ENCODE measurements at regions not wholly inside any gene's neighbourhood (a gene's known extent, or its start where the extent isn't known, plus 50 kb on each side); places are given as distances from the start of the nearest gene placed in this dataset.

DNA sequence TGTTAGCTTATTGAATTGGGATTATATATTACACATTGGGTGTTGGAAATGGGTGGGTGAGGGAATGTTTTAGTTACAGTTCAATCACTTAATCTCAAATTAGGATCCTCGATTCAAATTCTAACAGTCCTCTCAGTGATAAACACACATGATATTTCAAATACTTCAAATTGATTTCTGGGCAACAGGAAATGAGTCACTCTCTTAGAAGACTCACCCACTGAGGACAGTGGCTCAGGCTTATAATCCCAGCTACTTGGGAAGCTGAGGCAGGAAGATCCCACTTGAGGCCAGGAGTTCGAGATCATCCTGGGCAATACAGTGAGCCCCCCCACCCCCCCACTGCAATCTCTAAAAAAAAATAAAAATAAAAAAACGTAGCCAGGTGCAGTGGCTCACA, 435.3 kb downstream of the KLF12 start:
- intact Hi-C loops (cut with DNase I), result no loop called here
- no peaks in the 10 kb centered on the region for H3K4me1 ChIP-seq (replicated peaks in 1 of 2)
- TF ChIP-seq, protein P1, sequence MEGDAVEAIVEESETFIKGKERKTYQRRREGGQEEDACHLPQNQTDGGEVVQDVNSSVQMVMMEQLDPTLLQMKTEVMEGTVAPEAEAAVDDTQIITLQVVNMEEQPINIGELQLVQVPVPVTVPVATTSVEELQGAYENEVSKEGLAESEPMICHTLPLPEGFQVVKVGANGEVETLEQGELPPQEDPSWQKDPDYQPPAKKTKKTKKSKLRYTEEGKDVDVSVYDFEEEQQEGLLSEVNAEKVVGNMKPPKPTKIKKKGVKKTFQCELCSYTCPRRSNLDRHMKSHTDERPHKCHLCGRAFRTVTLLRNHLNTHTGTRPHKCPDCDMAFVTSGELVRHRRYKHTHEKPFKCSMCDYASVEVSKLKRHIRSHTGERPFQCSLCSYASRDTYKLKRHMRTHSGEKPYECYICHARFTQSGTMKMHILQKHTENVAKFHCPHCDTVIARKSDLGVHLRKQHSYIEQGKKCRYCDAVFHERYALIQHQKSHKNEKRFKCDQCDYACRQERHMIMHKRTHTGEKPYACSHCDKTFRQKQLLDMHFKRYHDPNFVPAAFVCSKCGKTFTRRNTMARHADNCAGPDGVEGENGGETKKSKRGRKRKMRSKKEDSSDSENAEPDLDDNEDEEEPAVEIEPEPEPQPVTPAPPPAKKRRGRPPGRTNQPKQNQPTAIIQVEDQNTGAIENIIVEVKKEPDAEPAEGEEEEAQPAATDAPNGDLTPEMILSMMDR (IDR thresholded peaks at IDR 0.05), result no peak
- no peak for TF ChIP-seq POLR2A (IDR thresholded peaks at IDR 0.05)
- DNase-seq, result no peak
- no peak overlapping the region for H3K27ac ChIP-seq
- H3K4me3 ChIP-seq, result no peak overlapping the region
- WGBS, 4 donors, result 79 to 95% (median 88%) methylated on average over 3 of the region's 3 CpGs
- H3K36me3 ChIP-seq (replicated peaks in 1 of 2), result no peaks in the 10 kb centered on the region
- H3K9me3 ChIP-seq (replicated peaks in 1 of 3), result no peaks in the 10 kb centered on the region
- H3K27me3 ChIP-seq, result no peaks in the 10 kb centered on the region

- Histone ChIP-seq H3K27ac (no peak overlapping the region), H3K36me3 (replicated peaks in 1 of 2) (no peaks in the 10 kb centered on the region), H3K4me3 (no peak overlapping the region), H3K27me3 (no peaks in the 10 kb centered on the region), H3K9me3 (replicated peaks in 1 of 3) (no peaks in the 10 kb centered on the region), H3K4me1 (replicated peaks in 1 of 2) (no peaks in the 10 kb centered on the region)
- DNase-seq, result no peak
- TF ChIP-seq POLR2A (IDR thresholded peaks at IDR 0.05), result no peak
- TF ChIP-seq, protein P1 (IDR thresholded peaks at IDR 0.05), result no peak
- intact Hi-C loops (cut with DNase I), result no loop called here
Observed at GRCh38 chr13:73697166-73697565, 437.0 kb downstream of the KLF12 start.

DNA sequence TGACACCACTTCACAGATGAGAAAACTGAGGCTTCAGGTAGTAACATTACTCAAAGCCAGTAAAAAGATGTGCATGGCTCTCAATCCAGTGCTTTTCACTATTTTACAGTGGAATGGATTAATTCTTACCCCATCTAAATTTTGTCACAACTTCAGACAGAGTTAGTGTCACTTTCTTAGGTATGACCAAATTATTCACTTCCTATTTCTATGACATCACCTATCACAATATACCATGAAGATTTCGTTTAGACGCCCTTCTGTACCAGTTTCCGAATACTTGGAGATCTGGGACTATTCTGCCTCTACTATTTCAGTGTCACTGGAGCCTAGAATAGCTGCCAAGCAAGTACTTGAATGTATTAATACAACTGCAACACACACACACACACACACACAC, 437.5 kb downstream of the KLF12 start:
- TF ChIP-seq, protein P1 (IDR thresholded peaks at IDR 0.05), result no peak
- no peak for TF ChIP-seq POLR2A (IDR thresholded peaks at IDR 0.05)
- H3K27ac ChIP-seq, result no peak overlapping the region
- H3K4me3 ChIP-seq, result no peak overlapping the region
- no peaks in the 10 kb centered on the region for H3K36me3 ChIP-seq (replicated peaks in 1 of 2)
- no peaks in the 10 kb centered on the region for H3K27me3 ChIP-seq
- DNase-seq, result no peak
- H3K4me1 ChIP-seq (replicated peaks in 1 of 2), result no peaks in the 10 kb centered on the region
- H3K9me3 ChIP-seq (replicated peaks in 1 of 3), result no peaks in the 10 kb centered on the region
- 96 to 99% (median 97%) methylated on average over 3 of the region's 3 CpGs for WGBS, 4 donors
- intact Hi-C loops (cut with DNase I), result no loop called here

GRCh38 chr13:73696271-73696670, 437.9 kb downstream of the KLF12 start:
- WGBS, 4 donors, result 86 to 93% (median 90%) methylated on average over 2 of the region's 2 CpGs

More at GRCh38 chr13:73696271-73696670, 437.9 kb downstream of the KLF12 start:
- no peak overlapping the region for H3K27ac ChIP-seq
- DNase-seq, result no peak
- no peaks in the 10 kb centered on the region for H3K36me3 ChIP-seq (replicated peaks in 1 of 2)
- H3K4me1 ChIP-seq (replicated peaks in 1 of 2), result no peaks in the 10 kb centered on the region
- TF ChIP-seq, protein P1 (IDR thresholded peaks at IDR 0.05), result no peak
- TF ChIP-seq POLR2A (IDR thresholded peaks at IDR 0.05), result no peak
- no peak overlapping the region for H3K4me3 ChIP-seq
- intact Hi-C loops (cut with DNase I), result no loop called here
- no peaks in the 10 kb centered on the region for H3K27me3 ChIP-seq
- no peaks in the 10 kb centered on the region for H3K9me3 ChIP-seq (replicated peaks in 1 of 3)
